ENCODE measurements at regions not wholly inside any gene's neighbourhood (a gene's known extent, or its start where the extent isn't known, plus 50 kb on each side); places are given as distances from the start of the nearest gene placed in this dataset.

- Histone ChIP-seq H3K27me3 (replicated peaks; ENCODE audit: insufficient read depth, low read depth, low read length, poor library complexity) (no peaks in the 10 kb centered on the region), H3K36me3 (ENCODE audit: insufficient read depth, low read length, poor library complexity, severe bottlenecking) (no peaks in the 10 kb centered on the region), H3K4me1 (ENCODE audit: insufficient read depth, low read length, poor library complexity, severe bottlenecking) (no peaks in the 10 kb centered on the region), H3K4me3 (ENCODE audit: low read depth, low read length, poor library complexity, severe bottlenecking) (no peak overlapping the region), H3K27ac (ENCODE audit: low read depth, low read length, poor library complexity, severe bottlenecking) (no peak overlapping the region), H3K9me3 (ENCODE audit: low read depth, low read length, poor library complexity, severe bottlenecking) (no peaks in the 10 kb centered on the region)
- intact Hi-C loops (cut with micrococcal nuclease; ENCODE audit: unreplicated experiment) = no loop called here
- POLR2A ChIA-PET (ENCODE audit: low non-redundant PET) = no interaction called here
- no peak for DNase-seq (ENCODE audit: low spot score)
- CTCF ChIA-PET = no interaction called here
- no TSS peak for BruUV-seq (replicated peaks)
- TF ChIP-seq CTCF (conservative IDR thresholded peaks at IDR 0.05; ENCODE audit: low read depth, low read length) (no peak), EZH2 (IDR thresholded peaks at IDR 0.05; ENCODE audit: borderline replicate concordance, low read depth, low read length, poor library complexity, severe bottlenecking) (no peak)
Measured at GRCh38 chr4:113811359-113811758, 49.8 kb upstream of the CAMK2D start.
